Activated CD8-positive, alpha-beta T cell treated with anti-CD3 and anti-CD28 coated beads, Interleukin-2, amount 10 ng/mL, durations not matched to agents 7 days and 5 days (primary cell): ENCODE measurements at regions not wholly inside any gene's neighbourhood (a gene's known extent, or its start where the extent isn't known, plus 50 kb on each side); places are given as distances from the start of the nearest gene placed in this dataset.

Source experiments
- ATAC-seq: fragments of 150-1000 bp; cut with Tn5 transposase; one replicate; pipeline ENCODE4 v1.10.0; 2021; ENCODE audit warnings: moderate library complexity
- CTCF ChIA-PET: fragments of 350-600 bp; sonication (Branson Sonifier 250); formaldehyde crosslinking; loops from one replicate; lab custom pipeline; 2021; ENCODE audit warnings: antibody characterized with exemption; lab: Charles Lee
- POLR2A ChIA-PET: fragments of 350-600 bp; sonication (Branson Sonifier 250); formaldehyde crosslinking; loops from one replicate; lab custom pipeline; 2021; ENCODE audit warnings: antibody characterized with exemption; lab: Charles Lee
- DNase-seq: peaks from one replicate; pipeline ENCODE4 v3.0.0-alpha.2; 2020
- H3K27ac Mint-ChIP-seq: one replicate; pipeline ENCODE4 v1.8.0; 2021; ENCODE audit warnings: mild to moderate bottlenecking, mixed read lengths
- H3K27me3 Mint-ChIP-seq: one replicate; pipeline ENCODE4 v1.8.0; 2021; ENCODE audit warnings: low read depth, mixed read lengths
- H3K36me3 Mint-ChIP-seq: one replicate; pipeline ENCODE4 v1.8.0; 2021; ENCODE audit warnings: low read depth, mixed read lengths
- H3K4me1 Mint-ChIP-seq: one replicate; pipeline ENCODE4 v1.8.0; 2021; ENCODE audit warnings: low read depth, mixed read lengths
- H3K4me3 Mint-ChIP-seq: one replicate; pipeline ENCODE4 v1.8.0; 2021; ENCODE audit warnings: mild to moderate bottlenecking, mixed read lengths
- H3K9me3 Mint-ChIP-seq: one replicate; pipeline ENCODE4 v1.8.0; 2022; ENCODE audit warnings: mixed read lengths; ENCODE audit not compliant: insufficient read depth

GRCh38 chr21:35664683-35665082 is 395.6 kb downstream of the SETD4 start:
- ChIA-PET POLR2A (no interaction called here), CTCF (no interaction called here)
- Mint-ChIP-seq H3K36me3 (no peaks in the 10 kb centered on the region), H3K27ac (no peak overlapping the region), H3K4me1 (peaks cover 3% of the 10 kb centered on the region), H3K4me3 (no peak overlapping the region), H3K27me3 (peaks cover 17% of the 10 kb centered on the region), H3K9me3 (no peaks in the 10 kb centered on the region)
- no peak for DNase-seq
- no peak for ATAC-seq

DNA sequence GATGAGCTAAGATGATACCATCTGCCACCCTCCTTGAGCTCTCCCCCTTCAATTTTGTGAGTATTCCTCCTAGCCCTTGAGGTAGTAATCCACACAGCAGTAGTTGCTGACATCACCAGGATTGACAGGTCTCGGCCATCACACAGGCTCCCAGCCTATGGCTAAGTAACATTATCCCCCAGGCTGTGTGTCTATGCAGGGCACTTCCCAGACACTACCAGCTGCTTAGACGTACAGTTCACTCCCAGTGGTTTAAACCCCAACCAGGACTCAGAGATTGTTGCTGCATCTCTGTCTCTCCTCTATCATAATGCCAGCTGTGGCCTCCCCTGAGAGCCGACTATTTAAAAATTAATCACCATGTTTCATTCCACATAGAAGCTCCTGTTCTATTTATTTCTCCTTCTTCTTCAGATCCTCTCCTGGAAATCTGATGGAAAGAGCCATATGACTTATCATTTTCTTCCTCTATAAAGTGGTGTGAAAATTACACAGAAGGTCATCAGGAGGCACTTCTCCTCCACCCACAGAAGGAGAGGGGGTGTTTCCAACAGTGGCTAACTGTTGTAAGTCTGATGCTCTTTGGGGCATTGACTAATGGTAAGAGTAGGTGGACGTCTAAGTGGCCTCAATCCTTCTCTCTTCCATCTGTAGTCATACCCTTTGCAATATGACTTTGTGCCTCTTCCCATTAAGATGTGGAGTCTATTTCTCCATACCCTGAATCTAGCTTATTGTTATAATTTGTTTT is 396.3 kb downstream of the SETD4 start:
- ChIA-PET CTCF (no interaction called here), POLR2A (no interaction called here)
- ATAC-seq = no peak
- no peak overlapping the region for H3K4me3 Mint-ChIP-seq
- H3K27me3 Mint-ChIP-seq = peaks cover 17% of the 10 kb centered on the region
- peaks cover 3% of the 10 kb centered on the region for H3K4me1 Mint-ChIP-seq
- no peak overlapping the region for H3K27ac Mint-ChIP-seq
- no peaks in the 10 kb centered on the region for H3K36me3 Mint-ChIP-seq
- DNase-seq = no peak
- H3K9me3 Mint-ChIP-seq = no peaks in the 10 kb centered on the region

DNA sequence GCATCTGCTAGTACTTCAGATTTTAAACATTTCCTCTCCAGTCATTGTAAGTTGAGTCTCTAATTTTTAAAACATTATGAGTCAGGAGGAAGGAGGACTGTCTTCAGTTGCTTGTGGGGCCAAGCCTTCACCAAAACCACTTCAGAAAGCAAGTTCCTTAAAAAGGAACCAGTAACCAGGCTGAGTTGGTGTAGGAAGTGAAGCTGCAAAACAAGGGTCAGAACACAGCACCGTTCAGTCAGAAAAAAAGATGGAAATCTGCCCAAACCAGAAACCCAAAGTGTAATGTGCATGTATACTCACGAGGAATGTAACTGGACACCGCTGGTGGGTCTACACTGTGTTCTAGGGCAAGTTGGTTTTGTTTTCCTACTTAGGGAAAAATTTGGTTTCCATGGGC is 402.1 kb downstream of the SETD4 start:
- DNase-seq = no peak
- H3K4me3 Mint-ChIP-seq = no peak overlapping the region
- H3K4me1 Mint-ChIP-seq = peaks cover 13% of the 10 kb centered on the region
- H3K27me3 Mint-ChIP-seq = peaks cover 9% of the 10 kb centered on the region
- CTCF ChIA-PET = no interaction called here
- H3K27ac Mint-ChIP-seq = peak overlapping the region; percentile 16
- ATAC-seq = no peak
- POLR2A ChIA-PET = no interaction called here
- no peaks in the 10 kb centered on the region for H3K36me3 Mint-ChIP-seq
- no peaks in the 10 kb centered on the region for H3K9me3 Mint-ChIP-seq

DNA sequence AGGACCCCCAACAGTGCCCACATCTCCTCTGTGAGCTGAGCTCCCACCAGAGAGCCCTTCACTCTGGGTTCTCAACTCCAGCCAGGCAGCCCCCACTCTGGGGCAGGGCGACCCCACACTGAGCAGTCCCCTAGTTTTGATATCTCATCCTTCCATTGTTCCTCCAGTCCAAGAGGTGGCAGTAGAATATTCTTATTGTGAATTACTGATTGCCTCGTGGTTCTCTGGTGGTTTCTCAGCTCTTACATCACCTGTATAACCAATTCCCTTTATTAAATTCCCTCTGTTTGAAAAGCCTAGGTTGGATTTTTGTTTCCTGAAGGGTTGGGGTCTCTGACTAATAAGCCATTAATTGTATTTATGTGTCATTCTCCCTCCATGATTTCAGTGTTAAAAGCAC is 407.5 kb downstream of the SETD4 start:
- CTCF ChIA-PET = interaction anchor here (1.0 kb wide), 1 partner anchor 10 kb away, joined by 4 read pairs; no protein-coding TSS in a partner anchor
- POLR2A ChIA-PET = no interaction called here
- no peaks in the 10 kb centered on the region for H3K9me3 Mint-ChIP-seq

GRCh38 chr21:35652196-35652595 is 408.1 kb downstream of the SETD4 start:
- POLR2A ChIA-PET = no interaction called here
- H3K27me3 Mint-ChIP-seq = peaks cover 7% of the 10 kb centered on the region
- H3K9me3 Mint-ChIP-seq = no peaks in the 10 kb centered on the region
- CTCF ChIA-PET = no interaction called here
- no peaks in the 10 kb centered on the region for H3K36me3 Mint-ChIP-seq
- H3K4me1 Mint-ChIP-seq = no peaks in the 10 kb centered on the region
- no peak for DNase-seq
- no peak overlapping the region for H3K27ac Mint-ChIP-seq
- no peak overlapping the region for H3K4me3 Mint-ChIP-seq
- ATAC-seq = no peak

More for the DNA sequence above, 407.5 kb downstream of the SETD4 start:
- Mint-ChIP-seq H3K36me3 (no peaks in the 10 kb centered on the region), H3K27ac (no peak overlapping the region), H3K4me1 (peaks cover 4% of the 10 kb centered on the region), H3K4me3 (no peak overlapping the region), H3K27me3 (peaks cover 7% of the 10 kb centered on the region)
- ATAC-seq = no peak
- no peak for DNase-seq

DNA sequence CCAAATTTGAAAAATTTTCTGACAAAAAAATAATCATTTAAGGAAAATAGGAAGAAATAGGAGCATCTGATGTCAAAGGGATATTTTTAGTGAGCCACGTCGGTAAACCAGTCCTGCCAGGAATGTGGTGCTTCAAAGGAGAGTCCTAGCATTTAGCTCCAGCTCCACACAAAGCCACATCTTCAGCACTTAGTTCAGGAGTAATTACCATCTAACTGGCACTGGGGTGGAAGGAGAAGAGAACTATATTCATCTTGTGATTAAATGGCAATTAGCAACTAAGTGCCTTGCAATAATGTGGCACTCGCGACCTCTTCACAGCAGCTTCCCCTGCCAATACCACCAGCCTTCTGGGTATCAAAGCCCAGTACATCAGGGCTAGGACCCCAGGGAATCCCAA is 409.1 kb downstream of the SETD4 start:
- ChIA-PET POLR2A (no interaction called here), CTCF (no interaction called here)
- no peaks in the 10 kb centered on the region for H3K9me3 Mint-ChIP-seq
- DNase-seq (no peak), ATAC-seq (no peak)
- no peaks in the 10 kb centered on the region for H3K4me1 Mint-ChIP-seq
- H3K27ac Mint-ChIP-seq = no peak overlapping the region
- H3K4me3 Mint-ChIP-seq = no peak overlapping the region
- peaks cover 7% of the 10 kb centered on the region for H3K27me3 Mint-ChIP-seq
- H3K36me3 Mint-ChIP-seq = no peaks in the 10 kb centered on the region

- no peak overlapping the region for H3K4me3 Mint-ChIP-seq
- no peaks in the 10 kb centered on the region for H3K4me1 Mint-ChIP-seq
- no peaks in the 10 kb centered on the region for H3K36me3 Mint-ChIP-seq
- H3K27ac Mint-ChIP-seq = no peak overlapping the region
- no peak for DNase-seq
- H3K9me3 Mint-ChIP-seq = no peaks in the 10 kb centered on the region
- POLR2A ChIA-PET = no interaction called here
- H3K27me3 Mint-ChIP-seq = peaks cover 10% of the 10 kb centered on the region
- no peak for ATAC-seq
- CTCF ChIA-PET = no interaction called here
These were observed 411.1 kb downstream of the SETD4 start for GRCh38 chr21:35649186-35649585.

DNA sequence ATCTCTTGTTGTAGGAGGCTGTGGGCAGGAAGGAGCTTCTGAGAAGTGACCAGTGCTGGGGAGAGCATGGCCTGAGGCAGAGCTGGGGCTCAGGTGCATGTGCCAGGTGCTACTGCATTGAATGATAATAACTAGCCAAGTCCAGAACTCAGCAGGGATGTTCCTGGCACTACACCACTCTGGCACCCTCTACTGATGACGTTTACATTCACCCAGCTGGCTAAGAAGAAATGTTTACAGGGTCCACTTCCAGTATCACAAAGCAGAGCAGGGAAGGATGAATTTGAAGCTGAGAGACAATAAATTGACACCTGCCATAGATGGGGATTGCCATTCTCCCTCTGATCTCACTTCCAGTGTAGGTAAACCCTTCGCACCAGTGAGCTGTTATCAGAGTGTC is 411.8 kb downstream of the SETD4 start:
- Mint-ChIP-seq H3K36me3 (no peaks in the 10 kb centered on the region), H3K27me3 (peaks cover 10% of the 10 kb centered on the region), H3K9me3 (no peaks in the 10 kb centered on the region), H3K4me1 (no peaks in the 10 kb centered on the region), H3K4me3 (no peak overlapping the region), H3K27ac (no peak overlapping the region)
- ChIA-PET CTCF (no interaction called here), POLR2A (no interaction called here)
- ATAC-seq (no peak), DNase-seq (no peak)

DNA sequence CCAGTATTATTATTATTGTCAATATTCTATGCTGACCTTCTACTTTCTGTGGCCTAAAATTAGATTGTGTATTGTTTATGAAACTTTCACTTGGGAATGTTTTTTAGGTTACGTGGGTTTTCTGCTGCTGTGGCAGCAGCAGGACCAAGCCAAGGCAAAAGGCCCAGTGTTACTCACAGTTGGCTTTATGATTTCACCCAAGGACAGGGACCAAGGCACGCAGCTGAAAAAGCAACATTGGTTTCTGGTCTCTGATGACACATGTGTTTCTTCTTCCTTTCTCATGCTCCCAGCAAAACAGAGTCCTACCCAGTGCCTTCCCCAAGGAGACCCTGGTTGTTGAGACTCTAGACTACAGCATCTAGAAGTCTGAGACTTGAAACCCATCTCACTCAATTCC is 413.7 kb downstream of the SETD4 start:
- ChIA-PET POLR2A (no interaction called here), CTCF (interaction anchor here (0.6 kb wide), 1 partner anchor 227 kb away, joined by 3 read pairs; no protein-coding TSS in a partner anchor)
- Mint-ChIP-seq H3K27me3 (peaks cover 8% of the 10 kb centered on the region), H3K27ac (no peak overlapping the region), H3K9me3 (no peaks in the 10 kb centered on the region), H3K36me3 (no peaks in the 10 kb centered on the region), H3K4me3 (no peak overlapping the region), H3K4me1 (no peaks in the 10 kb centered on the region)
- DNase-seq (no peak), ATAC-seq (no peak)

DNA sequence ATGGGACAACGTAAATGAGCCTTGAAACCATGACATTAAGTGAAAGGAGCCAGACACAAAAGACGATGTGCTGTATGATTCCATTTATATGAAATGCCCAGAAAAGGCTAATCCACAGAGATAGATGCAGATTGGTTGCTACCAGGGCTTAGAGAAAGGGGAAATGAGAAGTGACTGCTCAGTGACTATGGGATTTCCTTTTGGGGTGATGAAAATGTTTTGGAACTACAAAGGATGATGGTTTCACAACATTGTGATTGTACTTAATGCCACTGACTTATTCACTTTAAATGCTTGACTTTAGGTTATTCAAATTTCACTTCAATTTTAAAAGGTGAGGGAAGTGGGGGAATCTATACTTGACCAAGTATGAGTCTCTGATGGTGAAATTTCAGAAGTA is 414.3 kb downstream of the SETD4 start:
- H3K4me3 Mint-ChIP-seq = no peak overlapping the region
- no peaks in the 10 kb centered on the region for H3K36me3 Mint-ChIP-seq
- ChIA-PET POLR2A (no interaction called here), CTCF (no interaction called here)
- H3K9me3 Mint-ChIP-seq = no peaks in the 10 kb centered on the region
- peaks cover 10% of the 10 kb centered on the region for H3K27me3 Mint-ChIP-seq
- no peak for ATAC-seq
- no peak overlapping the region for H3K27ac Mint-ChIP-seq
- no peak for DNase-seq
- H3K4me1 Mint-ChIP-seq = no peaks in the 10 kb centered on the region

- Mint-ChIP-seq H3K36me3 (no peaks in the 10 kb centered on the region), H3K27me3 (peaks cover 9% of the 10 kb centered on the region), H3K4me3 (no peak overlapping the region), H3K9me3 (no peaks in the 10 kb centered on the region), H3K27ac (no peak overlapping the region), H3K4me1 (no peaks in the 10 kb centered on the region)
- DNase-seq = no peak
- ATAC-seq = no peak
- ChIA-PET CTCF (no interaction called here), POLR2A (no interaction called here)
These were observed 415.8 kb downstream of the SETD4 start for GRCh38 chr21:35644523-35644922.

DNA sequence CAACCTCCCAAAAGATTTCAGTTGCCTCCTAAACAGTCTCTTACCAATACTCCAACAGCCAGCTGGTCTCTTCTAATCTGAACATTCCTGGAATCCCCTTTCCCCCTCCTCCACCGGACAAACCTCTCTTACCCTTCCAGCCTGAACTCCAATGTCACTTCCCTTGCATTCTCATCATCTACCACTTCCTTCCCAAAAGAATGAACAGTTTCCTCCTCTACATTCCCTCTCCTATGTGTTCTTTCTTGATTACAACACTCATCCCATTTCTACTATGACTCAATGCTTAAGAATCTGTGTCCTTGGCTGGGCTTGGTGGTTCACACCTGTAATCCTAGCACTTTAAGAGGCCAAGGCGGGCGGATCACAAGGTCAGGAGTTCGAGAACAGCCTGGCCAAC is 417.1 kb downstream of the SETD4 start:
- POLR2A ChIA-PET = no interaction called here
- CTCF ChIA-PET = no interaction called here
- no peaks in the 10 kb centered on the region for H3K36me3 Mint-ChIP-seq
- H3K4me3 Mint-ChIP-seq = no peak overlapping the region
- no peaks in the 10 kb centered on the region for H3K9me3 Mint-ChIP-seq
- peaks cover 14% of the 10 kb centered on the region for H3K27me3 Mint-ChIP-seq
- H3K27ac Mint-ChIP-seq = no peak overlapping the region
- no peak for ATAC-seq
- no peak for DNase-seq
- H3K4me1 Mint-ChIP-seq = no peaks in the 10 kb centered on the region
